ENCODE measurements at regions not wholly inside any gene's neighbourhood (a gene's known extent, or its start where the extent isn't known, plus 50 kb on each side); places are given as distances from the start of the nearest gene placed in this dataset.

GRCh38 chr21:22535630-22536029 is 1537.4 kb downstream of the NCAM2 start:
- Histone ChIP-seq H3K36me3 (ENCODE audit: control insufficient read depth in 2 of 4, insufficient read depth in 4 of 4, low read length in 3 of 4) (no peaks in the 10 kb centered on the region), H3K56ac (replicated peaks; ENCODE audit: insufficient read length, low read depth, low read length) (no peak overlapping the region), H3K79me2 (ENCODE audit: control insufficient read depth in 1 of 2, insufficient read depth in 2 of 2, low read length in 2 of 2) (no peaks in the 10 kb centered on the region), H2BK12ac (ENCODE audit: low read depth, low read length) (no peak overlapping the region), H2BK15ac (ENCODE audit: low read length) (no peak overlapping the region), H4K8ac (ENCODE audit: extremely low read depth, insufficient read depth, low read length) (no peak overlapping the region; the same call in 1 of the 2 replicates), H3K18ac (ENCODE audit: extremely low read depth, low read length) (no peak overlapping the region), H4K5ac (ENCODE audit: insufficient read length, low read depth, low read length) (no peak overlapping the region), H2BK120ac (replicated peaks; ENCODE audit: low read depth, low read length) (no peak overlapping the region), H3K79me1 (ENCODE audit: low read depth, low read length) (no peaks in the 10 kb centered on the region), H2AFZ (ENCODE audit: low read length) (no peak overlapping the region), H3K27me3 (replicated peaks in 1 of 4; ENCODE audit: control insufficient read depth in 3 of 4, extremely low read depth in 1 of 4, insufficient read depth in 3 of 4, low read length in 3 of 4) (no peaks in the 10 kb centered on the region), H3K4me2 (ENCODE audit: insufficient read depth in 1 of 2, low read depth in 2 of 2, low read length in 2 of 2) (no peak overlapping the region), H3K4me3 (ENCODE audit: extremely low read depth in 1 of 4, insufficient read depth in 2 of 4, low read depth in 3 of 4, low read length in 4 of 4) (no peak overlapping the region), H2BK20ac (ENCODE audit: low read length) (no peak overlapping the region), H3K27ac (ENCODE audit: low read depth, low read length) (no peak overlapping the region), H4K91ac (replicated peaks; ENCODE audit: insufficient read length, low read length) (no peak overlapping the region), H2AK5ac (ENCODE audit: low read depth, low read length) (no peak overlapping the region), H3K4me1 (replicated peaks in 1 of 4; ENCODE audit: control insufficient read depth in 3 of 4, insufficient read depth in 4 of 4, low read length in 3 of 4) (no peaks in the 10 kb centered on the region), H3K9me3 (ENCODE audit: insufficient read depth in 2 of 2, low read depth in 1 of 2, low read length in 1 of 2) (peaks cover 3 to 10% of the 10 kb centered on the region in 2 experiments; a peak in 3 of 4 replicates), H4K20me1 (replicated peaks in 1 of 2; ENCODE audit: control insufficient read depth in 1 of 2, insufficient read depth in 2 of 2, low read length in 2 of 2) (no peaks in the 10 kb centered on the region), H3K23me2 (ENCODE audit: low read depth, low read length) (no peaks in the 10 kb centered on the region), H3K14ac (ENCODE audit: insufficient read length) (no peak overlapping the region), H3K4ac (replicated peaks; ENCODE audit: insufficient read length, low read depth, low read length) (no peak overlapping the region), H3K23ac (ENCODE audit: insufficient read length) (no peak overlapping the region), H3K9ac (replicated peaks in 1 of 4; ENCODE audit: extremely low read depth in 1 of 4, low read depth in 3 of 4, low read length in 3 of 4) (no peak overlapping the region), H2BK5ac (ENCODE audit: low read depth, low read length) (no peak overlapping the region)
- ChIA-PET POLR2A (ENCODE audit: partially characterized antibody) (no interaction called here), CTCF (ENCODE audit: partially characterized antibody) (interaction anchor here (1.1 kb wide), 1 partner anchor 43 kb away, joined by 3 read pairs; no protein-coding TSS in a partner anchor)
- no peak for TF ChIP-seq HDAC6 (IDR thresholded peaks at IDR 0.05; ENCODE audit: low read depth, low read length)
- TF ChIP-seq KDM5A (IDR thresholded peaks at IDR 0.05; ENCODE audit: low read length) = no peak
- no peak for TF ChIP-seq TAF1 (IDR thresholded peaks at IDR 0.05; ENCODE audit: low read depth, low read length)
- TF ChIP-seq CHD1 (IDR thresholded peaks at IDR 0.05; ENCODE audit: low read depth, low read length) = no peak
- TF ChIP-seq KDM1A (IDR thresholded peaks at IDR 0.05; ENCODE audit: borderline replicate concordance, low read length) = no peak
- TF ChIP-seq GTF2F1 (IDR thresholded peaks at IDR 0.05; ENCODE audit: borderline replicate concordance, low read depth, low read length) = no peak
- no peak for TF ChIP-seq SIX5 (IDR thresholded peaks at IDR 0.05; ENCODE audit: low read depth, low read length)
- no peak for DNase-seq (ENCODE audit: low read depth in 1 of 2, low spot score in 2 of 2)
- no peak for FAIRE-seq
- 89% methylated on average over 1 of the region's 1 CpG; no CpG with 5 or more reads in 1 of the 2 experiments for WGBS, 2 experiments (ENCODE audit: extremely low coverage in 1 of 2, insufficient coverage in 1 of 2, insufficient read length in 1 of 2, insufficient replicate concordance in 2 of 2, low coverage in 1 of 2, low lambda C conversion rate in 2 of 2, missing lambda C conversion rate in 1 of 2)

All from H1 (cell line).